Suprapubic skin (tissue), 4 donors: ENCODE measurements at regions not wholly inside any gene's neighbourhood (a gene's known extent, or its start where the extent isn't known, plus 50 kb on each side); places are given as distances from the start of the nearest gene placed in this dataset.

Source experiments
- DNase-seq, 2 donors: peaks; one replicate each; pipeline ENCODE4 v3.0.0-alpha.2; 2019; ENCODE audit warnings: low spot score in 2 of 2
- H3K27ac ChIP-seq: fragments of 200-600 bp; sonication (generic); one replicate; pipeline ENCODE4 v1.5.1; 2019
- H3K27me3 ChIP-seq: fragments of 200-600 bp; sonication (generic); one replicate; pipeline ENCODE4 v1.5.1; 2019
- H3K36me3 ChIP-seq: fragments of 200-600 bp; sonication (generic); one replicate; pipeline ENCODE4 v1.5.1; 2019
- H3K4me1 ChIP-seq: fragments of 200-600 bp; sonication (generic); one replicate; pipeline ENCODE4 v1.5.1; 2019
- H3K4me3 ChIP-seq: fragments of 200-600 bp; sonication (generic); one replicate; pipeline ENCODE4 v1.5.1; 2019; ENCODE audit warnings: mild to moderate bottlenecking
- H3K9me3 ChIP-seq: fragments of 200-600 bp; sonication (generic); one replicate; pipeline ENCODE4 v1.5.1; 2019
- CTCF ChIP-seq, 2 donors: fragments of 200-600 bp in 1 of 2; fragments of 450-650 bp in 1 of 2; sonication (generic) in 1 of 2; IDR thresholded peaks; one replicate each; pipeline ENCODE4 v1.5.1; 2016 to 2019; ENCODE audit warnings: antibody characterized with exemption in 2 of 2, mild to moderate bottlenecking in 1 of 2, moderate library complexity in 1 of 2
- EP300 ChIP-seq: sonication (generic); formaldehyde crosslinking; IDR thresholded peaks from one replicate; pipeline ENCODE4 v1.6.1; 2017; ENCODE audit warnings: antibody characterized with exemption
- POLR2A ChIP-seq, 2 donors: fragments of 450-650 bp; IDR thresholded peaks; one replicate each; pipeline ENCODE4 v1.6.1; 2017; ENCODE audit warnings: antibody characterized with exemption in 2 of 2, mild to moderate bottlenecking in 2 of 2, moderate library complexity in 2 of 2
- POLR2AphosphoS5 ChIP-seq, 3 donors: sonication (generic); formaldehyde crosslinking; IDR thresholded peaks; one replicate each; pipeline ENCODE4 v1.6.1; 2017; ENCODE audit warnings: antibody characterized with exemption in 3 of 3
- WGBS: methylation state at CpG from one replicate; pipeline ENCODE4 v1.1.5; 2018; 5-methylcytosine and 5-hydroxymethylcytosine counted together

DNA sequence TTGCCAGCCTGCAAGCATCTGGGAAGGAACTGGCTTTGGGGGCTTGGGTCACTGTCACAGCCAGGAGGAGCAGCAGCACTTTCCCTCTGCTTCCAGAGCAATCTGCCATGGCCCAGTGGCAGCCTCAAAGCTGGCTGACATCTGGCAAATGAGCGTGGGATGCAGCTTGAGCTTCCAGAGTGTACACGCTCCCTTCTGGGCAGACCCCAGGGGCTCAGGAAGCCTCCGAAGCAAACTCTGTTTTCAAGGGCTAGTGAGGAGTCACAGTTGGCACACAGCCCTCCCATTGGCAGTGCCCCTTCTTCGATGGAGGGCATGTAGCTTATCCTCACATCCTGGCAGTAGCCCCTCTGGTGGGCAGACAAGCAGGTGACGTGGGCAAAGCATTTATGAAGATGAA lies 249.6 kb downstream of the ENGASE start:
- peaks cover 88% of the 10 kb centered on the region for H3K27me3 ChIP-seq
- TF ChIP-seq POLR2AphosphoS5 (IDR thresholded peaks at IDR 0.05): no peak
- TF ChIP-seq CTCF (IDR thresholded peaks at IDR 0.05): no peak
- TF ChIP-seq POLR2A (IDR thresholded peaks at IDR 0.05): no peak
- no peak for TF ChIP-seq EP300
- no peaks in the 10 kb centered on the region for H3K9me3 ChIP-seq
- 77% methylated on average over 3 of the region's 5 CpGs for WGBS
- H3K27ac ChIP-seq: no peak overlapping the region
- H3K36me3 ChIP-seq: no peaks in the 10 kb centered on the region
- no peak overlapping the region for H3K4me3 ChIP-seq
- no peaks in the 10 kb centered on the region for H3K4me1 ChIP-seq
- DNase-seq: no peak

DNA sequence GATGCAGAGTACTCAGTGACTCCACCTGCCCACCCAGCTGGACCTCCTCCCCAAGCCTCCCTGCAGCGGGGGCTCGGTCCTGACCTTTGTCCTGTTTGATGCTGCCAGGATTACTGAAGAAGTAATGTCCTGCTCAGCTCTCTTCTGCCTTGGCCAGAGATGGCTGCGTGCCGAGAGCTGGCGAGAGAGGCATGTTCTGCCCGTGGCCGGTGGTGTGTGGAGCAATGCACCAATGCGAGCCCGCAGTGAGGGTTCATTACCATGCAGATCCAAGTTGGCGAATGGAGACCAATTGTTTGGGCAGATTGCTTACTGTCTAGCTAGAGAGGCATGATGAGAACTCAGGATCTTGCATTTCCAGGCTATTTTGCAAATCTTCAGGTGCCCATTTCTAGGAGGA lies 248.9 kb downstream of the ENGASE start:
- no peaks in the 10 kb centered on the region for H3K4me1 ChIP-seq
- peaks cover 86% of the 10 kb centered on the region for H3K27me3 ChIP-seq
- H3K4me3 ChIP-seq: no peak overlapping the region
- no peaks in the 10 kb centered on the region for H3K9me3 ChIP-seq
- 80% methylated on average over 1 of the region's 10 CpGs for WGBS
- H3K36me3 ChIP-seq: no peaks in the 10 kb centered on the region
- H3K27ac ChIP-seq: no peak overlapping the region
- TF ChIP-seq POLR2AphosphoS5 (IDR thresholded peaks at IDR 0.05) (no peak), CTCF (IDR thresholded peaks at IDR 0.05) (no peak), EP300 (no peak), POLR2A (IDR thresholded peaks at IDR 0.05) (no peak)
- no peak for DNase-seq

GRCh38 chr17:79322211-79323123 lies 247.8 kb downstream of the ENGASE start:
- peaks cover 82% of the 10 kb centered on the region for H3K27me3 ChIP-seq

DNA sequence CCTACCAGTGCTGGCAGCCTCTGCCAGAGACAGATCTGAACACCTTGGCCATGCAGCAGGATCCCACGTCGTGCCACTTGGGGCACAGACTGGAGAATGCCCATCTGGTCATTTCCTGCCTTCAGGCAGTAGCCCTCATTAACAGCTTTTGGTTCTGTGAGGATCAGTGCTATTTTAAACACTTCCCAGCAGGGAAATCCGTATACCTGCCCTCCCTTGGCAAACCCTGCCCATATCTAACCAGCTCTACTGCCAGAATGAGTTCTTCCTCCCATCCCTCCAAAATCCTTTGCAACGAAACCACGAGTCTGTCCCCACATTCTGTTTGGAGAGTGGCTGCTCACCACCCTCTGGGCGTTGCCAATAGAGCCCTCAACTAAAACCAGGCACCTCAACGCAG lies 245.7 kb downstream of the ENGASE start:
- Histone ChIP-seq H3K27ac (no peak overlapping the region), H3K9me3 (no peaks in the 10 kb centered on the region), H3K27me3 (peaks cover 84% of the 10 kb centered on the region), H3K4me1 (no peaks in the 10 kb centered on the region), H3K36me3 (no peaks in the 10 kb centered on the region), H3K4me3 (no peak overlapping the region)
- TF ChIP-seq CTCF (IDR thresholded peaks at IDR 0.05) (no peak), EP300 (no peak), POLR2A (IDR thresholded peaks at IDR 0.05) (no peak), POLR2AphosphoS5 (IDR thresholded peaks at IDR 0.05) (no peak)
- 71% methylated on average over 7 of the region's 7 CpGs for WGBS
- DNase-seq: no peak

More at GRCh38 chr17:79322211-79323123, 247.8 kb downstream of the ENGASE start:
- no peak for DNase-seq
- Histone ChIP-seq H3K27ac (no peak overlapping the region), H3K9me3 (no peaks in the 10 kb centered on the region), H3K4me3 (no peak overlapping the region), H3K36me3 (no peaks in the 10 kb centered on the region), H3K4me1 (no peaks in the 10 kb centered on the region)
- TF ChIP-seq CTCF (IDR thresholded peaks at IDR 0.05) (no peak), POLR2A (IDR thresholded peaks at IDR 0.05) (no peak), EP300 (no peak), POLR2AphosphoS5 (IDR thresholded peaks at IDR 0.05) (no peak)
- 79% methylated on average over 13 of the region's 14 CpGs for WGBS

DNA sequence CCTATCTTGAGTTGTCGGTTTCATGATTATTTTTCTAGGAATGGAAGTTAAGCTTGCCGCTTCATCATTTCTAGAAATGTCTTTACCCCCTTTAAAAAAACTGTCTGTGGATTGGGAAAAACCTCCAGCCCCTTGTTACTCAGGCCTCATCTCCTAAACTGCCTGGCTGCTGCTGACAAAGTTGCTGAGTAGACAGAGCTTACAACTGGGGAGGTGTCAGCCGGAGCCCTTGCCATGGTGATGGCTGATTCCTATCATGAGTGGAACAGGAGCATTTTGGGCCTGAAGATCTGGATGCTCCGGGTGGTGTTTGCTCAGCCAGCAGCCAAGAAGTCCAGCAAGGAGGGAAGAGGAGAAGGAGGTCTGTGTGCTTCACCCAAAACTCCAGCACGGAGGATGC lies 243.3 kb downstream of the ENGASE start:
- WGBS: 82% methylated on average over 5 of the region's 5 CpGs
- DNase-seq: no peak
- Histone ChIP-seq H3K4me1 (no peaks in the 10 kb centered on the region), H3K4me3 (no peak overlapping the region), H3K27ac (no peak overlapping the region), H3K9me3 (no peaks in the 10 kb centered on the region), H3K36me3 (no peaks in the 10 kb centered on the region), H3K27me3 (peaks cover 82% of the 10 kb centered on the region)
- TF ChIP-seq EP300: no peak
- no peak for TF ChIP-seq POLR2A (IDR thresholded peaks at IDR 0.05)
- no peak for TF ChIP-seq CTCF (IDR thresholded peaks at IDR 0.05)
